Frontal cortex (tissue), 3 donors: ENCODE measurements at regions not wholly inside any gene's neighbourhood (a gene's known extent, or its start where the extent isn't known, plus 50 kb on each side); places are given as distances from the start of the nearest gene placed in this dataset.

ENCODE experiments used
- DNase-seq, 2 donors: peaks; one replicate each; pipeline ENCODE4 v3.0.0; 2012; ENCODE audit warnings: low spot score in 2 of 2
- FAIRE-seq: peaks from 2 replicates; lab custom pipeline; 2012; peaks lifted over from hg19 to GRCh38; lab: Jason Lieb, UNC
- donor health status: control.
- donor health status: control.
- donor health status: control.

DNA sequence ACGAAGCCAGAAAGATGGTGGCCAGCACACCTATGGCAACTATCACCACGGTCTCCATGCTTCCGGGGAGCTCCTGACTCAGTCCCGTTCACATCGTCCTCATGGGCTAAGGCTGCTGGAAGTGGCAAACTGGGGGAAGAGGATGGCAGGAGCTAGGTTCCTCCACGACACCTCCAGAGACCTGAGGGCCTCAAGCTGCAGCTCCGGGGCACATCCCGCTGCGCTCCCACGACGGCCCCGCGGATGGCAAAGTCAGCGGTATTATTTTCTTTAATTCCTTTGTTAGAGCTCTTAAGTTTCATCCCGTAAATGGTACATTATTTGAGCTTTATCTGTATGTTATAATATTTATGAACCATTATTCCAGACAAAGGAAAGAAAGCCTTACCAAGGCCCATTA is 190.5 kb downstream of the DACT1 start:
- no peak for FAIRE-seq

DNA sequence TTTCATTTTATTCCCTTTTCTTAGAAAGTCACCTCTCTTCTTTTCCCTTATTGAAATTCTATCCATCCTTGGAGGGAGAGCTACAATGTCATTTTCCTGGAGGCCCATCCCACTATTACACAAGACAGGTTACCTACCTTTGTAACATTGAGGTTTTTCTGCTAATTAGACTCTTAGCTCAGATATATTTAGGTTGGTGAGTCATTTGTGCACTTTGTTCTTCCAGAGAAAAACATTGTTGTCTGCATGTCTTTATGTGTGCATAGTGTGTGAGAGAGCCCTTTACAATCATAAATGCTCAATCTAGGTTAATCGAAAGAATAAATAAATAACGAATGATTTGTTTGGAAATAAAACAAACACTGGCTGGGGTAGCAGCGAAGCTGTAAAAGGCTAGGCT is 191.8 kb downstream of the DACT1 start:
- FAIRE-seq, result no peak
- DNase-seq, result no peak

More for the DNA sequence above, 190.5 kb downstream of the DACT1 start:
- DNase-seq, result no peak

DNA sequence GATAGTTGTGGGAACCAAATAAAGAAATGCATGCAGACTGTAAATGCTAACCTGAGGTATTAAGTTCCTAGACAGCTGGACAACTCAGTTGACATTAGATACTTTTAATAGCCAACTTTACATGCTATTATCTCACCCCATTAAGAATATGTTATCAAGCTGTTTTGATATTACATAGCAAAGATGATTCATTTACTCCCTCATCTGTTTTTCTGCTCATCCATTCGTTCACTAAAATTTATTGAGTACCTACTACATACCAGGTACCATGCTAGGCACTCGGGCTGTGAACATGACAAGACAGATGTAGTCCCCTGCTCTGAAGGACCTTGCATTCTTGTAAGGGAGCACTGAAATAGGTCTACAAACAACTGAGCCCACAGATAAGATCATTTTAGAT is 192.4 kb downstream of the DACT1 start:
- FAIRE-seq, result no peak
- DNase-seq, result no peak

DNA sequence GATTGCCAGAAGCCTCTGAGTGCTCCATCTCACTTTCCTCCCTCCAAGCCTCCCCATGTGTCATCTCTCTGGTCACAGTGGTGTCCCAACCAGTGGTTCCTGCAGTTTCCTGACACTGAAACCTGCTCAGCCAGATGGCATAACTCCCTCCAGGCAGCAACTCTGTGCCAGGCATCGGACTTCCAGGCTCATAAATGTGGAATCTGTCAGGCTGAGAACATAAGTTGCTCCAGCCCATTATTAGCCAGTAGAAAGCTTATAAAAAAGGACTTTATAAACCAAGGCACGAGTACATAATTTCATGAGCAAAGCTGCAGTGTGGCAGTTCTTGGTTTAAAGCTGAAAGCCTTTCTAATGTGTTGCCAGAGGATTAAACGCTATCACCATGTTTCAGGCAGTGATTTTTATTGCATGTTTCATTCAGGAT is 194.3 kb downstream of the DACT1 start:
- FAIRE-seq (no peak), DNase-seq (no peak)

DNA sequence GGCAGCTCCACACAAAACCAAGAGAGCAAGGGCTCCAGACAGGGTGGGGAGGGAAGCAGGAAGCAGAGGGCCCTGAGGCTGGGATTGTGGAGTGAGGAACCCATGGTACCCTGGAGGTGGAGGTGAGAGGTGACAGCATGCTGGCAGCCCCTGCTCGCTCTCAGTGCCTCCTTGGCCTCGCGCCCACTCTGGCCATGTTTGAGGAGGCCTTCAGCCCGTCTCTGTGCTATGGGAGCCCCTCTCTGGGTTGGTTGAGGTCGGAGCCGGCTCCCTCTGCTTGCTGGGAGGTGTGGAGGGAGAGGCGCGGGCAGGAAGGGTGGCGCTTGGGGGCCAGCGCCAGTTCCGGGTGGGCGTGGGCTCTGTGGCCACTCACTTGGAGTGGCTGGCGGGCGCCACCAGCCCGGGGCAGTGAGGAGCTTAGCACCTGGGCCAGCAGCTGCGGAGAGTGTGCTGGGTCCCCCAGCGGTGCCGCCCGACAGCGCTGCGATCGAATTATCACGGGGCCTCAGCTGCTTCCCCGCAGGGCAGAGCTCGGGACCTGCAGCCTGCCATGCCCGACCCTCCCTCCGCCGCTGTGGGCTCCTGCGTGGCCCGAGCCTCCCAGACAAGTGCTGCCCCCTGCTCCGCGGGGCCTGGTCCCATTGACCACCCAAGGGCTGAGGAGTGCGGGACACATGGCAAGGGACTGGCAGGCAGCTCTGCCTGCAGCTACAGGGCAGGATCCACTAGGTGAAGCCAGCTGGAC is 196.0 kb downstream of the DACT1 start:
- DNase-seq, result no peak
- no peak for FAIRE-seq

DNA sequence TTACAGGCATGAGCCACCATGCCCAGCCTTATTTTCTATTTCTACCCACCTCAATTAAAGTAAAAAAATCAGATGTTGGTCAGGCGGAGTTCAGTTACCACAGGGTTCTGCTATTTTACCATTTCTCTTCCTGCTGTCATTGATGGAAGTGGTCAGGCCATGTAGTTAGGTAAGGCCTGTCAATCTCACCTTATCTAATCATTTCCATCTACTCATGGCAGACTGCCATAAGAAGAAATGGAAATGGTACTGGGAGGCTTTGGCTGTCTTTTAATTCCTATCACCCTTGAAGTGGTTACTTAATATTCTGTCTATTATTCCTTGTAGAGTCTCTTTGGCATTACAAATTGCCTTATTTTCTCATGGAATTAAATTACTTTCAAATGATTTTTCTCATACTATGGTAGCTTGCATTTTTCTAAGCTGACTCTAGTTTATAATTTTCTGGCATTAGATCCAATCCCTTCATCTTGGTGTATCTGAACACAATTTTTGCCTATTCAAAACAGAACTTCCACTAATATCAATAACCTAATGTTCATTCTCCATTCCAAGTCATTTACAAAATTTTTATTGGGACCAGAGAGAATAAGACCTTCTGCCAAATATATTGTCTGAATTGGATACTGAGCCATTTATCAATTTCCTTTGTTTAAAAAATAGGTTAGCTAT is 198.7 kb downstream of the DACT1 start:
- FAIRE-seq, result peak; percentile 42
- DNase-seq, result no peak

DNA sequence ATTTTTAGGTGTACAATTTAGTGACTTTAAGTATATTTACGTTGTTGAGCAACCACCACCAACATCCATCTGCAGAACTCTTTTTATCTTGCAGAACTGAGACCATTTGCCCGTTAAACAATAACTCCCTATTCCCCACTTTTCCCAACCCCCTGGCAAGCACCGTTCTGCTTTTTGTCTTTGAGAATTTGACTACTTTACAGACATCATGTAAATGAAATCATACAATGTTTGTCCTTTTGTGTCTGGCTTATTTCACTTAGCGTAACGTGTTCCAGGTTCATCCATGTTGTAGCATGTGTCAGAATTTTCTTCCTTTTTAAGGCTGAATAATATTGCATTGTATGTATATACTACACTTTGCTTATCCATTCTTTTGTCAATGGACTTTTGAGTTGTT is 201.5 kb downstream of the DACT1 start:
- FAIRE-seq (no peak), DNase-seq (no peak)

DNA sequence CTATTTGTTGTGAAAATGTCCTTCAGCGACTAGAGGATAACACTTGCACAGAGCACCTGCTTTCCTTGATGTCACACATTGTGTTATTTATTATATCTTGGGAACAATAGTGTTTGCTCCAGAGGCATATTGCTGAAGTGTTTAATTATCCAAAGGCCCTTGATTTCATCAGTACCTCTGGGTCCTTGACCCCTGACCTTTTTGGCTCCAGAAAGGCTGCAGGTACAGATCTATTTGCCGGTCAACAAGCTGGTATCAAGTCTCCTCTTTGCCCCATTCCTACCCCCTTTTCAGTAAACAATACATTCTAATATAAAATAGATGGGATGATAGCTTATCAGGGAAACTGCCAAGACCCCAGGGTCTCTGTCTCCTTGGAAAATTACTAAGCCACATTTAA is 206.8 kb downstream of the DACT1 start:
- DNase-seq (no peak), FAIRE-seq (no peak)

DNA sequence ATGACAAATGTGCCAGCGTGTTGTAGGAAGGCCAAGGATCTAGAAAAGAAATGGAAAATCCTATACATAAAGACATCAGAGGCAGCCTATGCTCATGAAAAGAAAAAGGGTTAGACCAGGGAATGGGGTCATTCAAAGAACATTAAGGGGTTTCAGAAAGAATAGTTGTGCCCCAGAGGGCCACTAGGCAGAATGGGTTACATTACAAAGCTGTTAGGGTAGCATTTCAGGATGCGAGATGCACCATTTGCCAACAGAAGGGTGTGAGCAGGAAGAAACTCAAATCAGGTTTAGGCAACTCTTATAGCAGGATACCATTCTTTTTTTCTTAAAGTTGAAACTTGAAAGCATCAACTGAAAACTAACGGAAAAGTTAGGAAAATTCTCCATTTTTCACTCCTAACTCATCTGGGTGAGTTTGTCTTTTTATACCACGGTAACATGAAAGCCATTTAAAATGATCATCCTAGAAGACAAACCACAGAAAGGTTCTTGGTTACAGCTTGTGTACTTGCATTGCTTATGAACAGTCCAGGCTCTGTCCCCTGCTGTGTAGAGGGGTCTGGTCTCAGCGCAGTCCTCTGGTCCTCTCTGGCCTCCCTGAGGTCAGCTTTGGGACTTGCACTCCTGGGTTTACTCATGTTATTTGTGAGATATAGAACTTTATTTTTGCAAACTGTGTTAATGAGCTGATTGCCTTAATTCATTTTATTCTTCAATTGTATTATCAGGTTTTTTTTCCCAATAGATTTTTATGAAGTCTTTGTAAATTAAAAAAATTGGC is 209.1 kb downstream of the DACT1 start:
- FAIRE-seq (no peak), DNase-seq (no peak)

DNA sequence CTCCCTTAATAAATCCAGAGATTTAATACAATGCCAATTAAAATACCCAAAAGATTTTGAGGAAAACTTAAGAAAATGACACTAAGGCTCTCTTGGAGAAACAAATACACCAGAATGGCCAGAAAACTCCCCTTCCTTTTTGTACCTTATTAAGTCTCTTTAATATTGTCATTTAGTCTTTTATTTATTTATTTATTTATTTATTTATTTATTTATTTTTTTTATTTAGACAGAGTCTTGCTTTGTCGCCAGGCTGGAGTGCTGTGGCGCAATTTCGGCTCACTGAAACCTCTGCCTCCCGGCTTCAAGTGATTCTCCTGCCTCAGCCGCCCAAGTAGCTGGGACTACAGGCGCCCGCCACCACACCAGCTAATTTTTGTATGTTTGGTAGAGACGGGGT is 210.6 kb downstream of the DACT1 start:
- no peak for FAIRE-seq
- no peak for DNase-seq

DNA sequence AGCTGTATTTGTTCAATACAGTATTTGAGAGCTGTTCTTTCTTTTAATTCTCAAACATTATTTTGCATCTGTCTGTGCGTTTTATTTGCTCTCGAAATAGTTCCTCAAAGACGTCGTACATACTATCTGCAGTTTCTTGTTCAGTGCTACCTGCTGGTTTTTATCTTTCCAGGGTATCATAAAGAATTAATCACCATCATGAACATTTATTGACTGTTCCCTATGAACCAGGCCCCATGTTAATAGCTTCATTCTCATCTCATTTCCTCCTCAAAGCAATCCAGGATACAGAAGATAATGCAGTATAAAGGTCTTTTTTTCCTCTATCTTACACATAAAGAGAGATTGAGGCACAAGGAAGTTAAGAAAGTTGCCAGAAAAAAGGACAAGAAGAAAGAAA is 211.8 kb downstream of the DACT1 start:
- no peak for FAIRE-seq
- DNase-seq, result no peak

DNA sequence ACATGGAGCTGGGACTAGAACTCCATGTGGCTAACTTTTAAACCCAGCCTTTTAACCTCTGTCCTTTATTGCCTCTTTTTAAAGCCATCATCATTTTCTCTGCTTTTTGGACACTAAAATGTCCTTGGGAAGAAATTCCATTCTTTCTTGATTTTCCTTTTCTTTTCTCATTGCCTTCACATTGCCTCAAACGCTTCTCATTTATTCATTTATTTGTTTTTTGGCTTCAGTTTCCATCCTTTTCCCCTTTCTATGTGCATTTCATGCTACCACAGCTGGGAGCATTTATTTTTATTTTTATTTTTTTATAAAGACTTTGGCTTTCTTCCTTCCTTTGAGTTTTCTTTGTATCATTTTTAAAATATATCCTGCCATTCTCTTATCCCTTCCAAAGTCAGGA is 212.2 kb downstream of the DACT1 start:
- no peak for FAIRE-seq

DNA sequence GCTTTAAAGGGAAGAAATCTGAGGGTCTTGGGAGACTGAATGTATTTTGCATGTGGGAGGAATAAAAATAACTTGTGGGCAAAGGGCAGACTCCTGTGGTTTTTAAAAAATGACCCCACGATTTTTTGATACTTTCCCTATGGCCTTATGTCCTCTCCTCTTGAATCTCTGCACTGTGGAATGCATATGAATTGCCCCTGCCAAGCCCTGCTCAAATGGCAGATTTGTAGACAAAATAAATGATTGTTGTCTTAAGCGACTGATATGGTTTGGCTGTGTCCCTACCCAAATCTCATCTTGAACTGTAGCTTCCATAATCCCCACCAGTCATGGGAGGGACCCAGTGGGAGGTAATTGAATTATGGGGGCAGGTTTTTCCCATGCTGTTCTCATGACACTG is 223.8 kb downstream of the DACT1 start:
- DNase-seq, result no peak
- FAIRE-seq, result no peak

More for the DNA sequence above, 212.2 kb downstream of the DACT1 start:
- no peak for DNase-seq

DNA sequence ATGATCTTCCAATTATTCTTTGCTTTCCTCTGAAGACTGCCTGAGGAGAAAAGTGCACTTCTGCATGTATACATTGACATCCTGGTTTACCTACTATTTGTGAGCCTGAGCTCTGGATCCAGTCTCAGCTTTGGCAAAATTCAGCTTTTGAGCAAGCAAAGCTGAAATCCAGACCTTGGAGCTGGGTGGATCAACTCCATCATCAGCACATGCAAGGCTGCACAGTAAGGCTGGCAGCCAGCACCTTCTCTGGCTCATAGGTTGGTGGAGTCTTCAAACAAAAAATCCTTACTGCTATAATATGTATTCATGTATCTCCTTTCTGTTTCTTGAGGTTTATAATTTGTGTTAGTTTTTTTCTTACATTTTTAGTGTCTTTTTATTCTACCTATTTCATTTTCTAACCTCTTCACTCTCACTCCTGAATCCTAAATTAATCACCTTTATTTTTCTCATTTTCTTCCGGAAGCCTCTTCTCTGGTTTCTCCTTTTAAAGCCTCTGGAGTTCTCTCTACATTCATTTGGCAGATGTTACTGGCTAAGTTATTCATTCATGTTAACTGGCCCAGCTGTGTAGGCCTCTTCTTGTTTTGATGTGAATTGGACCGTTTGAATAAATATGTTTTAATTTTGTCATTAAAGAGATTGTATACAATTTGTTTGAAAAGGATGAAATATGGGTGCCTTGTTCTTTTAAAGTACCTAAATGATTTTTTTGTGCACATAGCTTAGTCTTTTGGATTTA is 224.8 kb downstream of the DACT1 start:
- DNase-seq, result no peak
- no peak for FAIRE-seq

DNA sequence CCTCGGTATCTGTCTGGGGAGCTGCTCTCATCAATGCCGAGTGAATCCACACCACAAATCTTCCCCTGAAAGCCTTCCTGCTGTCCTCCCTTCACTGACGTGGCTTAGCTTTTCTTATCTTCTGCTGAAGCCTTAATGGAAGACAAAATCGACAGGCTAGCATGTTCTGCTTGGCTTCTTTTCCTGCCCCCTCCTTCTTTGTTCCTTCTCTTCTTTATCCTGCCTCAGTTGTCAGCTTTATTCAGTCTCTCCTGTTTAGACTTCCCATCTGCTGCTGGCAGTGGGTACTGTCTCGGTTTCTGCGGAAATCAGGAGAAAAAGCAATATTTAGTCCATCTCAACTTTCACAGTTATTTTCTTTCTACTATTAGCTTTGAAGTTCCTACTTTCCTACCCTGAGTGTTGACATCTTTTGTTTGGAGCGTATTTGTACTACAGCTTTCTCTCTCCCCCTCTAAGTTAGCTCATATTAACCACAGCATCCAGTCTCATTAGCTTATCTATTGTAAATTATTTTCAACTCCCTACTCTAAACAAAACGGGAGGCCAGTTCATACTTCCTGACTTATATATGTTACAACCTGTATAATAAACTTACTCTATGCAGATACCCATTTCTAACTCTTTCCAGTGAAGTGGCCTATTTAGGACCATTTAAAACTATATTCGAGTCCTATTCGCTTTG is 226.0 kb downstream of the DACT1 start:
- FAIRE-seq (no peak), DNase-seq (no peak)

DNA sequence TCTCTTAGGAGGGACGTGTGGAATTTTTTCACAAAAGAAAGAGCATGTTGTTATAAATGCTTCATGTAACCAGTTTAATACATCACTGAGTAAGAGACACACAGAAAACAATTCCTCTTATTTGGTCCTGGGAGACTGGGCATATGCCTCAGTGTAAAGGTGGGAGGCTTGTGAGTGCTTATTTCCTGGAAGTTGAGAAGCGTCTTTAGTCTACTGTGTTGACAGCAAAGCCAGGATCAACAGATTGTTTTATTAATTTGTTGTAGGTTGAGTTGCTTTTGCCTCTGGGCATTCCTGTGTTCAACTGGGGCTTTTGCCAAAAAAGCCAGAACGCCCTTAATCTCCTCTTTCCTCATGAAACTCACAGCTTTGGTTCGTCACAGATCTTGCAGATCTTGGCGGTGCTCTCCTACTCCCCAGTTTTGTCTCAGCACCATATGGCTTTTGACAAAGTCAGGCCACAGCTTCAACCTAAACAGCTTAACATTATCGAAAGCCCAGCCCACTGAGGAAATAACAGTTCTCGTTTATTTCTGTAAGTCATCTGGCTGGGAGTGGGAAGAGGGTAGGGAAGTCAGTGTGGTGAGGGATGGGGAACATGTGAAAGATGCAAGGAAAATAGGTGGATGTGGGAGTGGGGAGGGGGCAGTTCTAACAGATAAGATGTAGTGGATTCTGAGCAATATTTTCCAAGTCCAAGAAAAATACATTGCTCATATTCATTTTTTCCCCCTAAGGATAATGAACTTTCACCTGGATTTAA is 227.2 kb downstream of the DACT1 start:
- FAIRE-seq (no peak), DNase-seq (no peak)

DNA sequence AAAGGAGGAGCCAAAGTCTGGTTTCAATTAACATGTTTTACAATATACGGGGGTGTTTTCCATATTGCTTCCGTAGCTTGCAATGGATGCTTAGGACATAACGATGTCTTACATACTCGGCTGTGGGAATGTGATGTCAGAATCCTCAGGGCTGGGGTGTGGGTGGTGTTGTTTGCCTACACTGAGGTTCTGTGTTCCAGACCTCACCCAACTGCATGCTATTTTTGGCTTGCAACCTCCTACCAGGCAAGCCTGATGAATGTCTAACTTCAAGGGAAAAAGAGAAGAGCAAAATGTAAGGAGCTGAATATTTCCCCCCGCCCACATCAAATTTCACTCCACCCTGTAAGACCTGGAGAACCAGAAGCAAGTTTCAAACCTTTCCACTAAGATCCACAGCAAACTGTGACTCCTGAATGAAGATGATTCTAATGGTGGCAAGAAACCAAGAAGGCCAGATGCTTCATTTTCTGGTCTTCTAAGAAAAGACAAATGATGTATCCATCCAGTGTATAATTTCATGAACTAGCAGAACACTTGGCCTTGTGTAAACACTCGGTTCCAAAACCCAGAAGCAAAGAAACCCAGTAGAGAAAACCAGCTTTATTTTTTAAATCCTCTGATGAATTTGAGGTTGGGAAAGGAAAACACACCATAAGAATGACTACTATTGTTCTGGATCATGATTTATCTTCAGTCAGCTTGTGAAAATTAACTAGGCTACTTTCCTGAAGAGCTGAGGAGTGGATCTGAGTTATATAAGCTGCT is 227.9 kb downstream of the DACT1 start:
- DNase-seq, result no peak
- FAIRE-seq, result no peak

DNA sequence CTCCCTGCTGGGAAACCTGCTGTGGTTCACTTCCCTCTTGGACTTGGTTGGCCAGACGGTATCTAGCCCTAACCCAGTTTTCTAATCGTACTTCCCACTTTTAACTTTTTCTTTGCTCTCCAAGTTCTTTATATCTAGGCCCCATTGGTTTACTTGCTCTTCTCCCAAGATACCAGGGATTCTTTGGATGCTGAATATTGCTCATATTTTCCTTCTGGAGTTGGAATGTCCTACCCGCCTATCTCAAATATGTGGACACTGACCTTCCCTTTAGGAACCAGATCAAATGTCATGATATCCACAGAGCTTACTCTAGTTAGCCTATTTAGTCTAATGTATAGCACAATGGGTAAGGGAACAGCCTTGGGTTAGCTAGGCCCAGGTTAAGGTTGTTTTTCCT is 228.6 kb downstream of the DACT1 start:
- no peak for DNase-seq
- no peak for FAIRE-seq
